H1 (cell line): ENCODE measurements at regions not wholly inside any gene's neighbourhood (a gene's known extent, or its start where the extent isn't known, plus 50 kb on each side); places are given as distances from the start of the nearest gene placed in this dataset.

Source experiments
- BACH1 ChIP-seq: IDR thresholded peaks from 2 replicates; pipeline ENCODE4 v1.6.1; 2012; ENCODE audit warnings: low read length, improper control_type of control experiment
- CBX8 ChIP-seq: fragments of 300-800, 300-1000 bp; sonication (generic); IDR thresholded peaks from 2 replicates; pipeline ENCODE4 v1.7.1; 2016; ENCODE audit warnings: low read depth, low read length, borderline replicate concordance
- PHF8 ChIP-seq: fragments of 200-600 bp; sonication (generic); conservative IDR thresholded peaks from 2 replicates; pipeline ENCODE4 v1.7.1; 2012; ENCODE audit warnings: low read depth, mild to moderate bottlenecking, inconsistent platforms, low read length, moderate library complexity
- SIN3A ChIP-seq, 2 experiments: IDR thresholded peaks in 1 of 2; conservative IDR thresholded peaks in 1 of 2; 2 replicates each; pipeline ENCODE4 v1.6.1; 2011 to 2012; ENCODE audit warnings: low read length in 2 of 2, improper control_type of control experiment in 1 of 2, low read depth in 1 of 2, mild to moderate bottlenecking in 1 of 2

- no peak for TF ChIP-seq SIN3A (conservative IDR thresholded peaks at IDR 0.05 in 1 of 2, IDR thresholded peaks at IDR 0.05 in 1 of 2; ENCODE audit: low read depth in 1 of 2, low read length in 2 of 2)
- TF ChIP-seq PHF8: no peak
- no peak for TF ChIP-seq BACH1
- no peak for TF ChIP-seq CBX8
Measured at GRCh38 chr5:122699201-122699600, 75.7 kb upstream of the SNX2 start (continued).
